GF-D8 (cell line): ENCODE measurements at regions not wholly inside any gene's neighbourhood (a gene's known extent, or its start where the extent isn't known, plus 50 kb on each side); places are given as distances from the start of the nearest gene placed in this dataset.
"Not testable (repeated sequence)": the region's sequence is repeated elsewhere in the genome, so short reads cannot be mapped to it uniquely, and the experiment has no call there.

ENCODE experiments used
- DNase-seq: peaks from one replicate; lab custom pipeline; 2025; lab: John Stamatoyannopoulos, UW

- no peak for DNase-seq
Measured at GRCh38 chr1:29554208-29554778, 318.0 kb downstream of the PTPRU start.

GRCh38 chr1:29551123-29551936, 315.0 kb downstream of the PTPRU start:
- no peak for DNase-seq

GRCh38 chr1:29550119-29550841, 314.0 kb downstream of the PTPRU start:
- no peak for DNase-seq

GRCh38 chr1:29549728-29550118, 313.4 kb downstream of the PTPRU start:
- DNase-seq = not testable (repeated sequence)

GRCh38 chr1:29549001-29549400, 312.7 kb downstream of the PTPRU start:
- DNase-seq = no peak

GRCh38 chr1:29548091-29548490, 311.8 kb downstream of the PTPRU start:
- DNase-seq = no peak

- DNase-seq = no peak
Measured at GRCh38 chr1:29547300-29547699, 311.0 kb downstream of the PTPRU start.

- no peak for DNase-seq
Measured at GRCh38 chr1:29546496-29546895, 310.2 kb downstream of the PTPRU start.

- no peak for DNase-seq
Measured at GRCh38 chr1:29544406-29544805, 308.1 kb downstream of the PTPRU start.

- DNase-seq = no peak
Measured at GRCh38 chr1:29543586-29543985, 307.3 kb downstream of the PTPRU start.

- no peak for DNase-seq
Measured at GRCh38 chr1:29542548-29542947, 306.2 kb downstream of the PTPRU start.

- DNase-seq = no peak
Measured at GRCh38 chr1:29541631-29542030, 305.3 kb downstream of the PTPRU start.

- no peak for DNase-seq
Measured at GRCh38 chr1:29540801-29541357, 304.6 kb downstream of the PTPRU start.

- no peak for DNase-seq
Measured at GRCh38 chr1:29539971-29540370, 303.6 kb downstream of the PTPRU start.

GRCh38 chr1:29538586-29538985, 302.3 kb downstream of the PTPRU start:
- DNase-seq = no peak

- DNase-seq = no peak
Measured at GRCh38 chr1:29532751-29533150, 296.4 kb downstream of the PTPRU start.

- DNase-seq = no peak
Measured at GRCh38 chr1:29532285-29532684, 296.0 kb downstream of the PTPRU start.

GRCh38 chr1:29531596-29531995, 295.3 kb downstream of the PTPRU start:
- DNase-seq = no peak

GRCh38 chr1:29529677-29530278, 293.5 kb downstream of the PTPRU start:
- no peak for DNase-seq

GRCh38 chr1:29527314-29528004, 291.1 kb downstream of the PTPRU start:
- no peak for DNase-seq

- DNase-seq = no peak
Measured at GRCh38 chr1:29525941-29526340, 289.6 kb downstream of the PTPRU start.
